AG04450 (cell line): ENCODE measurements at regions not wholly inside any gene's neighbourhood (a gene's known extent, or its start where the extent isn't known, plus 50 kb on each side); places are given as distances from the start of the nearest gene placed in this dataset.

ENCODE experiments used
- CTCF ChIA-PET: fragments of 300-600, 350-600 bp; formaldehyde crosslinking; extraction: SDS; loops from one replicate; lab custom pipeline; 2022; ENCODE audit warnings: antibody characterized with exemption, inconsistent platforms; lab: Charles Lee
- POLR2A ChIA-PET: fragments of 350-600 bp; formaldehyde crosslinking; extraction: SDS; loops from one replicate; lab custom pipeline; 2021; ENCODE audit warnings: antibody characterized with exemption, inconsistent platforms; lab: Yijun Ruan, JAX
- DNase-seq: peaks from one replicate; pipeline ENCODE4 v3.0.0-alpha.2; 2011; ENCODE audit warnings: low read depth, low spot score
- H3K27ac ChIP-seq: one replicate; pipeline ENCODE4 v1.5.1; 2012; ENCODE audit warnings: low read depth, low read length, control low read depth
- H3K27me3 ChIP-seq: one replicate; pipeline ENCODE4 v1.6.0; 2012; ENCODE audit warnings: low read length; ENCODE audit not compliant: control insufficient read depth, insufficient read depth
- H3K4me3 ChIP-seq: 2 replicates; pipeline ENCODE4 v1.5.1; 2011; ENCODE audit warnings: mild to moderate bottlenecking, low read depth, low read length, control low read depth
- H3K9me3 ChIP-seq: 2 replicates; pipeline ENCODE4 v1.5.1; 2012; ENCODE audit warnings: low read length; ENCODE audit not compliant: control insufficient read depth, insufficient read depth
- CTCF ChIP-seq: IDR thresholded peaks from 2 replicates; pipeline ENCODE4 v1.5.1; 2011; ENCODE audit warnings: low read depth, low read length, control low read depth, inconsistent platforms

- CTCF ChIA-PET, result no interaction called here
- POLR2A ChIA-PET, result no interaction called here
- Histone ChIP-seq H3K4me3 (no peak overlapping the region), H3K27me3 (no peaks in the 10 kb centered on the region), H3K9me3 (peaks cover 8% of the 10 kb centered on the region; the same call in 1 of the 2 replicates), H3K27ac (no peak overlapping the region)
- no peak for TF ChIP-seq CTCF
- no peak for DNase-seq
Measured at GRCh38 chr10:111446966-111447365, 370.1 kb downstream of the ADRA2A start.

GRCh38 chr10:111452153-111452552 lies 375.3 kb downstream of the ADRA2A start:
- no peak overlapping the region for H3K27ac ChIP-seq
- H3K9me3 ChIP-seq, result no peaks in the 10 kb centered on the region; the same call in 1 of the 2 replicates
- no peak overlapping the region for H3K4me3 ChIP-seq
- ChIA-PET CTCF (no interaction called here), POLR2A (no interaction called here)
- H3K27me3 ChIP-seq, result no peaks in the 10 kb centered on the region
- DNase-seq, result no peak
- TF ChIP-seq CTCF, result no peak

- no peaks in the 10 kb centered on the region for H3K27me3 ChIP-seq
- TF ChIP-seq CTCF, result no peak
- DNase-seq, result no peak
- ChIA-PET CTCF (no interaction called here), POLR2A (no interaction called here)
- H3K9me3 ChIP-seq, result no peaks in the 10 kb centered on the region; the same call in 1 of the 2 replicates
- no peak overlapping the region for H3K27ac ChIP-seq
- no peak overlapping the region for H3K4me3 ChIP-seq
Measured at GRCh38 chr10:111455776-111456426, 379.1 kb downstream of the ADRA2A start.

GRCh38 chr10:111458256-111458655 lies 381.4 kb downstream of the ADRA2A start:
- Histone ChIP-seq H3K9me3 (peaks cover 7% of the 10 kb centered on the region; the same call in 1 of the 2 replicates), H3K27me3 (no peaks in the 10 kb centered on the region), H3K27ac (no peak overlapping the region), H3K4me3 (no peak overlapping the region)
- no peak for DNase-seq
- POLR2A ChIA-PET, result no interaction called here
- CTCF ChIA-PET, result no interaction called here
- TF ChIP-seq CTCF, result no peak

GRCh38 chr10:111459967-111460366 lies 383.1 kb downstream of the ADRA2A start:
- Histone ChIP-seq H3K4me3 (no peak overlapping the region), H3K9me3 (peaks cover 7% of the 10 kb centered on the region; the same call in 1 of the 2 replicates), H3K27me3 (no peaks in the 10 kb centered on the region), H3K27ac (no peak overlapping the region)
- ChIA-PET POLR2A (no interaction called here), CTCF (no interaction called here)
- DNase-seq, result no peak
- TF ChIP-seq CTCF, result no peak
